ENCODE measurements at regions not wholly inside any gene's neighbourhood (a gene's known extent, or its start where the extent isn't known, plus 50 kb on each side); places are given as distances from the start of the nearest gene placed in this dataset.

DNA sequence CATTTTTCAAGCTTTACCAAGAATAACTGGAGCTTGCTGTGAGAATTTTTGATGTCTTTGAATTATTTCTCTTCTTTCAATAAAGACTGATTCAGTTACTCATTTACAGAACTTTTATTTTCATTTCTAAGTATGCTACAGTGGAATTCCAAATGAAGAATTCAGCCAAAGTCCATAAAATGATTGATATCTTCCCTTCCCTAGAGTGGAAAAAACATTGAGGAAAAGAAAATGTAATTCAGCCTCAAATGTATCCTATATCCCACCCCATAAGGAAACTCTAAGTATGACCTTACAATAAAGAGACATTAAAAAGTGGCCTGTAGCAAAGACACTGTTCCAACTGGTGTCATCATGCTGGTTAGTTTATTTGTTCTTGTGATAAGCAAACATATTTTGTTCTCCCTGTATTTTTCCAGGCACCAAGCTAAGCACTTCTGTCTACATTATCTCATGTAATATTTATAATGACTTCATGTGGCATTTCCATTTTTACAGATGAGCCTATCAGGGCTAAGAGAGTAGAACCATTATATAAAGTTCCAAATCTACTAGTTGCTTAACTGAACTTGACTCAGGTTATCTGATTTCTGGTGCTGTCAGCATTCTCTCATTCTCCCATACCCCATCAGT lies 450.4 kb downstream of the NEBL start:
- TF ChIP-seq, protein P1, sequence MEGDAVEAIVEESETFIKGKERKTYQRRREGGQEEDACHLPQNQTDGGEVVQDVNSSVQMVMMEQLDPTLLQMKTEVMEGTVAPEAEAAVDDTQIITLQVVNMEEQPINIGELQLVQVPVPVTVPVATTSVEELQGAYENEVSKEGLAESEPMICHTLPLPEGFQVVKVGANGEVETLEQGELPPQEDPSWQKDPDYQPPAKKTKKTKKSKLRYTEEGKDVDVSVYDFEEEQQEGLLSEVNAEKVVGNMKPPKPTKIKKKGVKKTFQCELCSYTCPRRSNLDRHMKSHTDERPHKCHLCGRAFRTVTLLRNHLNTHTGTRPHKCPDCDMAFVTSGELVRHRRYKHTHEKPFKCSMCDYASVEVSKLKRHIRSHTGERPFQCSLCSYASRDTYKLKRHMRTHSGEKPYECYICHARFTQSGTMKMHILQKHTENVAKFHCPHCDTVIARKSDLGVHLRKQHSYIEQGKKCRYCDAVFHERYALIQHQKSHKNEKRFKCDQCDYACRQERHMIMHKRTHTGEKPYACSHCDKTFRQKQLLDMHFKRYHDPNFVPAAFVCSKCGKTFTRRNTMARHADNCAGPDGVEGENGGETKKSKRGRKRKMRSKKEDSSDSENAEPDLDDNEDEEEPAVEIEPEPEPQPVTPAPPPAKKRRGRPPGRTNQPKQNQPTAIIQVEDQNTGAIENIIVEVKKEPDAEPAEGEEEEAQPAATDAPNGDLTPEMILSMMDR (conservative IDR thresholded peaks at IDR 0.05; ENCODE audit: low read length) = no peak
- no peak for TF ChIP-seq EZH2phosphoT487 (IDR thresholded peaks at IDR 0.05; ENCODE audit: borderline replicate concordance, low read depth, low read length)
